ENCODE measurements at regions not wholly inside any gene's neighbourhood (a gene's known extent, or its start where the extent isn't known, plus 50 kb on each side); places are given as distances from the start of the nearest gene placed in this dataset.

GRCh38 chr6:156114541-156114940 lies 658.9 kb upstream of the NOX3 start:
- Histone ChIP-seq H3K9me2 (replicated peaks; ENCODE audit: insufficient read depth, low read length) (no peaks in the 10 kb centered on the region), H3F3A (ENCODE audit: insufficient read depth, low read length) (no peaks in the 10 kb centered on the region), H3K79me2 (ENCODE audit: low read length) (no peaks in the 10 kb centered on the region), H4K20me1 (ENCODE audit: insufficient read depth, low read length) (no peaks in the 10 kb centered on the region), H3K9me3 (replicated peaks; ENCODE audit: insufficient read depth, low read length) (no peaks in the 10 kb centered on the region), H3K27ac (ENCODE audit: low read length) (no peak overlapping the region), H2AFZ (ENCODE audit: low read length) (no peak overlapping the region), H3K27me3 (replicated peaks; ENCODE audit: insufficient read depth, low read length) (no peaks in the 10 kb centered on the region), H3K4me3 (ENCODE audit: low read length) (no peak overlapping the region), H3K4me1 (ENCODE audit: low read length) (no peaks in the 10 kb centered on the region), H3K4me2 (ENCODE audit: low read depth, low read length) (no peak overlapping the region), H3K36me3 (replicated peaks; ENCODE audit: insufficient read depth, low read length) (no peaks in the 10 kb centered on the region), H3K9ac (ENCODE audit: low read length) (no peak overlapping the region)
- no peak for TF ChIP-seq EZH2 (optimal IDR thresholded peaks at IDR 0.05; ENCODE audit: low read depth, low read length)
- TF ChIP-seq CTCF (IDR thresholded peaks at IDR 0.05; ENCODE audit: low read length) = no peak
- no peak for TF ChIP-seq EZH2phosphoT487 (IDR thresholded peaks at IDR 0.05; ENCODE audit: low read length)
- no peak for DNase-seq

- Histone ChIP-seq H3K27me3 (replicated peaks; ENCODE audit: insufficient read depth, low read length) (no peaks in the 10 kb centered on the region), H3K9ac (ENCODE audit: low read length) (no peak overlapping the region), H2AFZ (ENCODE audit: low read length) (no peak overlapping the region), H3K9me3 (replicated peaks; ENCODE audit: insufficient read depth, low read length) (no peaks in the 10 kb centered on the region), H4K20me1 (ENCODE audit: insufficient read depth, low read length) (no peaks in the 10 kb centered on the region), H3K79me2 (ENCODE audit: low read length) (no peaks in the 10 kb centered on the region), H3K4me3 (ENCODE audit: low read length) (no peak overlapping the region), H3K4me1 (ENCODE audit: low read length) (no peaks in the 10 kb centered on the region), H3K9me2 (replicated peaks; ENCODE audit: insufficient read depth, low read length) (no peaks in the 10 kb centered on the region), H3F3A (ENCODE audit: insufficient read depth, low read length) (no peaks in the 10 kb centered on the region), H3K4me2 (ENCODE audit: low read depth, low read length) (no peak overlapping the region), H3K27ac (ENCODE audit: low read length) (no peak overlapping the region), H3K36me3 (replicated peaks; ENCODE audit: insufficient read depth, low read length) (no peaks in the 10 kb centered on the region)
- DNase-seq = no peak
- no peak for TF ChIP-seq EZH2 (optimal IDR thresholded peaks at IDR 0.05; ENCODE audit: low read depth, low read length)
- no peak for TF ChIP-seq EZH2phosphoT487 (IDR thresholded peaks at IDR 0.05; ENCODE audit: low read length)
- no peak for TF ChIP-seq CTCF (IDR thresholded peaks at IDR 0.05; ENCODE audit: low read length)
Measured at GRCh38 chr6:156113631-156114030, 658.0 kb upstream of the NOX3 start.

- H2AFZ ChIP-seq (ENCODE audit: low read length) = no peak overlapping the region
Measured at GRCh38 chr6:156111913-156112312, 656.3 kb upstream of the NOX3 start.

GRCh38 chr6:156110249-156110648 lies 654.6 kb upstream of the NOX3 start:
- Histone ChIP-seq H3K9ac (ENCODE audit: low read length) (no peak overlapping the region), H3K27me3 (replicated peaks; ENCODE audit: insufficient read depth, low read length) (no peaks in the 10 kb centered on the region), H3K4me3 (ENCODE audit: low read length) (no peak overlapping the region), H2AFZ (ENCODE audit: low read length) (no peak overlapping the region), H3K27ac (ENCODE audit: low read length) (no peak overlapping the region), H3F3A (ENCODE audit: insufficient read depth, low read length) (no peaks in the 10 kb centered on the region), H3K79me2 (ENCODE audit: low read length) (no peaks in the 10 kb centered on the region), H3K4me1 (ENCODE audit: low read length) (no peaks in the 10 kb centered on the region), H3K9me2 (replicated peaks; ENCODE audit: insufficient read depth, low read length) (no peaks in the 10 kb centered on the region), H3K4me2 (ENCODE audit: low read depth, low read length) (no peak overlapping the region), H4K20me1 (ENCODE audit: insufficient read depth, low read length) (no peaks in the 10 kb centered on the region), H3K36me3 (replicated peaks; ENCODE audit: insufficient read depth, low read length) (no peaks in the 10 kb centered on the region), H3K9me3 (replicated peaks; ENCODE audit: insufficient read depth, low read length) (no peaks in the 10 kb centered on the region)
- DNase-seq = no peak
- TF ChIP-seq EZH2 (optimal IDR thresholded peaks at IDR 0.05; ENCODE audit: low read depth, low read length) (no peak), EZH2phosphoT487 (IDR thresholded peaks at IDR 0.05; ENCODE audit: low read length) (no peak), CTCF (IDR thresholded peaks at IDR 0.05; ENCODE audit: low read length) (no peak)

More at GRCh38 chr6:156111913-156112312, 656.3 kb upstream of the NOX3 start:
- H3K4me3 ChIP-seq (ENCODE audit: low read length) = no peak overlapping the region
- no peak overlapping the region for H3K27ac ChIP-seq (ENCODE audit: low read length)
- no peak overlapping the region for H3K9ac ChIP-seq (ENCODE audit: low read length)
- H3K4me2 ChIP-seq (ENCODE audit: low read depth, low read length) = no peak overlapping the region
- no peak for TF ChIP-seq EZH2 (optimal IDR thresholded peaks at IDR 0.05; ENCODE audit: low read depth, low read length)
- no peaks in the 10 kb centered on the region for H3K27me3 ChIP-seq (replicated peaks; ENCODE audit: insufficient read depth, low read length)
- H3K9me2 ChIP-seq (replicated peaks; ENCODE audit: insufficient read depth, low read length) = no peaks in the 10 kb centered on the region
- no peaks in the 10 kb centered on the region for H3K4me1 ChIP-seq (ENCODE audit: low read length)
- no peaks in the 10 kb centered on the region for H3F3A ChIP-seq (ENCODE audit: insufficient read depth, low read length)
- H4K20me1 ChIP-seq (ENCODE audit: insufficient read depth, low read length) = no peaks in the 10 kb centered on the region
- H3K36me3 ChIP-seq (replicated peaks; ENCODE audit: insufficient read depth, low read length) = no peaks in the 10 kb centered on the region
- no peaks in the 10 kb centered on the region for H3K9me3 ChIP-seq (replicated peaks; ENCODE audit: insufficient read depth, low read length)
- no peak for DNase-seq
- H3K79me2 ChIP-seq (ENCODE audit: low read length) = no peaks in the 10 kb centered on the region
